Tibial nerve (tissue), 3 donors: ENCODE measurements at regions not wholly inside any gene's neighbourhood (a gene's known extent, or its start where the extent isn't known, plus 50 kb on each side); places are given as distances from the start of the nearest gene placed in this dataset.

Source experiments
- POLR2A ChIP-seq, 2 donors: fragments of 450-650 bp; IDR thresholded peaks; one replicate each; pipeline ENCODE4 v1.6.1; 2017; ENCODE audit warnings: antibody characterized with exemption in 2 of 2, mild to moderate bottlenecking in 2 of 2, moderate library complexity in 2 of 2
- TF ChIP-seq, protein P1 (sequence below), 5 experiments: fragments of 200-600 bp in 3 of 5; fragments of 450-650 bp in 2 of 5; sonication (generic) in 3 of 5; IDR thresholded peaks; one replicate each; pipeline ENCODE4 v1.5.1; 2016 to 2019; ENCODE audit warnings: antibody characterized with exemption in 5 of 5, mild to moderate bottlenecking in 3 of 5, moderate library complexity in 2 of 5

DNA sequence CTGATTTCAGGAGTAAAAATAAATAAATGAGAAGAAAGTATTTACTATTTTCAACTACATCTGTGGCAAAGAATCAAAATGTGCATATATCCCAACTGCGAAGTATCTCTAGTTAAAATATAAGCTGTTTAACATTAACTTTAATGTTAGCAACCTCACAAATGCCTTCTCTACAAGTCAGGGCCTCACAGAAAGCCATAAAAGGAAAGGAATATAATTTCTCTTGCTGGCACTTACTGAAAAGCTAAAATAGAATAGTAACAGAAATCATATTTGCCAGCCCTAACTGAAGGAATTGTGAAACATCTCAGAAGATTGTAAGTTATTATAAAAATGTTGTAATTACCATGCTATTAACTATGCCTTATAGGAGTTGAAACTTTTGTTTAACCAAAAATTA is 65.1 kb upstream of the MBNL1 start:
- TF ChIP-seq, protein P1, sequence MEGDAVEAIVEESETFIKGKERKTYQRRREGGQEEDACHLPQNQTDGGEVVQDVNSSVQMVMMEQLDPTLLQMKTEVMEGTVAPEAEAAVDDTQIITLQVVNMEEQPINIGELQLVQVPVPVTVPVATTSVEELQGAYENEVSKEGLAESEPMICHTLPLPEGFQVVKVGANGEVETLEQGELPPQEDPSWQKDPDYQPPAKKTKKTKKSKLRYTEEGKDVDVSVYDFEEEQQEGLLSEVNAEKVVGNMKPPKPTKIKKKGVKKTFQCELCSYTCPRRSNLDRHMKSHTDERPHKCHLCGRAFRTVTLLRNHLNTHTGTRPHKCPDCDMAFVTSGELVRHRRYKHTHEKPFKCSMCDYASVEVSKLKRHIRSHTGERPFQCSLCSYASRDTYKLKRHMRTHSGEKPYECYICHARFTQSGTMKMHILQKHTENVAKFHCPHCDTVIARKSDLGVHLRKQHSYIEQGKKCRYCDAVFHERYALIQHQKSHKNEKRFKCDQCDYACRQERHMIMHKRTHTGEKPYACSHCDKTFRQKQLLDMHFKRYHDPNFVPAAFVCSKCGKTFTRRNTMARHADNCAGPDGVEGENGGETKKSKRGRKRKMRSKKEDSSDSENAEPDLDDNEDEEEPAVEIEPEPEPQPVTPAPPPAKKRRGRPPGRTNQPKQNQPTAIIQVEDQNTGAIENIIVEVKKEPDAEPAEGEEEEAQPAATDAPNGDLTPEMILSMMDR (IDR thresholded peaks at IDR 0.05) = no peak
- no peak for TF ChIP-seq POLR2A (IDR thresholded peaks at IDR 0.05)
